PC-3 (cell line): ENCODE measurements at regions not wholly inside any gene's neighbourhood (a gene's known extent, or its start where the extent isn't known, plus 50 kb on each side); places are given as distances from the start of the nearest gene placed in this dataset.

Experiments
- ATAC-seq: fragments of 200-7000 bp; cut with Tn5 transposase; 2 replicates; pipeline ENCODE4 v1.9.1; 2020; ENCODE audit warnings: mild to moderate bottlenecking, moderate library complexity
- BruUV-seq: library from RNA; stranded (reverse); fragments of 400-500 nt; replicated peaks from 2 replicates; lab custom pipeline; 2021; lab: Mats Ljungman, UMichigan
- CTCF ChIA-PET: fragments of 300-600 bp; sonication (Branson Sonifier 250); formaldehyde crosslinking; loops from one replicate; lab custom pipeline; 2022; ENCODE audit warnings: antibody characterized with exemption; lab: Charles Lee
- POLR2A ChIA-PET: fragments of 300-600 bp; sonication (Branson Sonifier 250); formaldehyde crosslinking; loops from one replicate; lab custom pipeline; 2022; ENCODE audit warnings: antibody characterized with exemption; ENCODE audit not compliant: unreplicated experiment; lab: Charles Lee
- DNase-seq: peaks from one replicate; pipeline ENCODE4 v3.0.0-alpha.2; 2015
- H2AFZ ChIP-seq: fragments of 300-600 bp; sonication (generic); 2 replicates; pipeline ENCODE4 v1.6.0; 2016; ENCODE audit warnings: antibody characterized with exemption, low read length
- H3F3A ChIP-seq: fragments of 300-600 bp; sonication (generic); one replicate; pipeline ENCODE4 v1.6.0; 2017; ENCODE audit warnings: antibody characterized with exemption, low read length, control low read depth, mild to moderate bottlenecking; ENCODE audit not compliant: unreplicated experiment
- H3K27ac ChIP-seq: fragments of 300-600 bp; sonication (generic); 2 replicates; pipeline ENCODE4 v1.5.1; 2016; ENCODE audit warnings: mild to moderate bottlenecking, low read length
- H3K27me3 ChIP-seq: fragments of 300-600 bp; sonication (generic); 2 replicates; pipeline ENCODE4 v1.6.1; 2016; ENCODE audit warnings: low read length, mixed read lengths
- H3K36me3 ChIP-seq: fragments of 300-600 bp; sonication (generic); 2 replicates; pipeline ENCODE4 v1.6.1; 2016; ENCODE audit warnings: low read depth, mixed run types, low read length, mixed read lengths
- H3K4me1 ChIP-seq: fragments of 300-600 bp; sonication (generic); 2 replicates; pipeline ENCODE4 v1.5.1; 2016; ENCODE audit warnings: low read length; ENCODE audit not compliant: insufficient read depth
- H3K4me2 ChIP-seq: fragments of 300-600 bp; sonication (generic); 2 replicates; pipeline ENCODE4 v1.6.0; 2016; ENCODE audit warnings: low read length
- H3K4me3 ChIP-seq: fragments of 300-600 bp; sonication (generic); 2 replicates; pipeline ENCODE4 v1.5.1; 2016; ENCODE audit warnings: mild to moderate bottlenecking, low read length, mixed read lengths
- H3K79me2 ChIP-seq: fragments of 300-600 bp; sonication (generic); 2 replicates; pipeline ENCODE4 v1.6.1; 2017; ENCODE audit warnings: low read length, mixed read lengths
- H3K9ac ChIP-seq: fragments of 300-600 bp; sonication (generic); 2 replicates; pipeline ENCODE4 v1.6.0; 2016; ENCODE audit warnings: mild to moderate bottlenecking, low read length
- H3K9me2 ChIP-seq: fragments of 300-600 bp; sonication (generic); replicated peaks from 2 replicates; pipeline ENCODE4 v1.6.1; 2016; ENCODE audit warnings: mixed run types, low read length, mixed read lengths
- H3K9me3 ChIP-seq: fragments of 300-600 bp; sonication (generic); 2 replicates; pipeline ENCODE4 v1.6.1; 2016; ENCODE audit warnings: low read length, mixed read lengths
- H4K20me1 ChIP-seq: fragments of 300-600 bp; sonication (generic); 2 replicates; pipeline ENCODE4 v1.6.1; 2016; ENCODE audit warnings: low read length, mixed read lengths
- CTCF ChIP-seq: fragments of 300-600 bp; sonication (generic); conservative IDR thresholded peaks from 2 replicates; pipeline ENCODE4 v1.5.1; 2017; ENCODE audit warnings: antibody characterized with exemption, low read depth, mild to moderate bottlenecking, low read length
- EZH2 ChIP-seq: fragments of 300-600 bp; sonication (generic); IDR thresholded peaks from one replicate; pipeline ENCODE4 v1.6.1; 2017; ENCODE audit warnings: antibody characterized with exemption, mild to moderate bottlenecking, low read length; ENCODE audit not compliant: unreplicated experiment
- EZH2phosphoT487 ChIP-seq: fragments of 300-600 bp; sonication (generic); IDR thresholded peaks from 2 replicates; pipeline ENCODE4 v1.6.1; 2018; ENCODE audit warnings: mild to moderate bottlenecking, antibody characterized with exemption, low read length, borderline replicate concordance
- intact Hi-C: fragments of 100-400 bp; cut with micrococcal nuclease; formaldehyde crosslinking; loops from 2 replicates; pipeline ENCODE4 v1.9.0; 2023

- TF ChIP-seq CTCF (no peak), EZH2phosphoT487 (no peak), EZH2 (no peak)
- no peak overlapping the region for H3K4me3 ChIP-seq
- ChIA-PET CTCF (no interaction called here), POLR2A (no interaction called here)
- H3K4me1 ChIP-seq = peaks cover 12% of the 10 kb centered on the region
- H3F3A ChIP-seq = no peaks in the 10 kb centered on the region
- H3K4me2 ChIP-seq = no peak overlapping the region
- no peaks in the 10 kb centered on the region for H3K9me2 ChIP-seq
- ATAC-seq (no peak), DNase-seq (no peak)
- no peaks in the 10 kb centered on the region for H4K20me1 ChIP-seq
- intact Hi-C loops = no loop called here
- no TSS peak for BruUV-seq
- H3K9me3 ChIP-seq = no peaks in the 10 kb centered on the region
- H3K9ac ChIP-seq = no peak overlapping the region
- no peak overlapping the region for H3K27ac ChIP-seq
- H2AFZ ChIP-seq = no peak overlapping the region
- H3K36me3 ChIP-seq = no peaks in the 10 kb centered on the region
- no peaks in the 10 kb centered on the region for H3K79me2 ChIP-seq
- H3K27me3 ChIP-seq = no peaks in the 10 kb centered on the region
These were observed 190.1 kb upstream of the TNP1 start for GRCh38 chr2:217049956-217050355.

- Histone ChIP-seq H3K79me2 (no peaks in the 10 kb centered on the region), H3K9ac (no peak overlapping the region), H4K20me1 (no peaks in the 10 kb centered on the region), H3K27me3 (no peaks in the 10 kb centered on the region), H3K27ac (no peak overlapping the region), H3K4me3 (no peak overlapping the region), H3K36me3 (no peaks in the 10 kb centered on the region), H3K9me3 (no peaks in the 10 kb centered on the region), H3K4me2 (no peak overlapping the region), H3F3A (no peaks in the 10 kb centered on the region), H3K9me2 (no peaks in the 10 kb centered on the region), H2AFZ (no peak overlapping the region), H3K4me1 (peaks cover 12% of the 10 kb centered on the region)
- intact Hi-C loops = no loop called here
- POLR2A ChIA-PET = no interaction called here
- DNase-seq (no peak), ATAC-seq (no peak)
- CTCF ChIA-PET = no interaction called here
- TF ChIP-seq EZH2phosphoT487 (no peak), CTCF (no peak), EZH2 (no peak)
- BruUV-seq = no TSS peak
These were observed 189.6 kb upstream of the TNP1 start for GRCh38 chr2:217049422-217049821.

GRCh38 chr2:217048730-217049129, 188.9 kb upstream of the TNP1 start:
- H3K9me3 ChIP-seq = no peaks in the 10 kb centered on the region
- no peaks in the 10 kb centered on the region for H3F3A ChIP-seq
- H3K4me3 ChIP-seq = no peak overlapping the region
- ChIA-PET POLR2A (interaction anchor here (0.6 kb wide), 1 partner anchor 480 kb away, joined by 5 read pairs; no protein-coding TSS in a partner anchor), CTCF (no interaction called here)
- no peaks in the 10 kb centered on the region for H3K9me2 ChIP-seq
- H3K79me2 ChIP-seq = no peaks in the 10 kb centered on the region
- no peak overlapping the region for H3K27ac ChIP-seq
- no peak for TF ChIP-seq EZH2phosphoT487
- no peak for TF ChIP-seq CTCF
- no peak for TF ChIP-seq EZH2
- intact Hi-C loops = no loop called here
- no peaks in the 10 kb centered on the region for H4K20me1 ChIP-seq
- H3K9ac ChIP-seq = no peak overlapping the region
- no TSS peak for BruUV-seq
- no peak overlapping the region for H2AFZ ChIP-seq
- DNase-seq = no peak
- no peaks in the 10 kb centered on the region for H3K27me3 ChIP-seq
- H3K4me1 ChIP-seq = peaks cover 12% of the 10 kb centered on the region
- H3K4me2 ChIP-seq = no peak overlapping the region
- ATAC-seq = no peak
- no peaks in the 10 kb centered on the region for H3K36me3 ChIP-seq
